GM21515 (cell line): ENCODE measurements at regions not wholly inside any gene's neighbourhood (a gene's known extent, or its start where the extent isn't known, plus 50 kb on each side); places are given as distances from the start of the nearest gene placed in this dataset.

Experiments
- ATAC-seq: cut with Tn5 transposase; IDR thresholded peaks from one replicate; pipeline ENCODE4 v1.9.1; 2021; ENCODE audit not compliant: unreplicated experiment

- no peak for ATAC-seq
Measured at GRCh38 chr15:96565266-96565665, 234.8 kb downstream of the NR2F2 start.

GRCh38 chr15:96574782-96575181 lies 244.3 kb downstream of the NR2F2 start:
- no peak for ATAC-seq

- ATAC-seq, result no peak
Measured at GRCh38 chr15:96576596-96576995, 246.1 kb downstream of the NR2F2 start.

GRCh38 chr15:96578393-96578792 lies 247.9 kb downstream of the NR2F2 start:
- ATAC-seq, result no peak

GRCh38 chr15:96581371-96581770 lies 250.9 kb downstream of the NR2F2 start:
- no peak for ATAC-seq

GRCh38 chr15:96582473-96582872 lies 252.0 kb downstream of the NR2F2 start:
- ATAC-seq, result no peak

- no peak for ATAC-seq
Measured at GRCh38 chr15:96583671-96584070, 253.2 kb downstream of the NR2F2 start.

GRCh38 chr15:96585484-96586386 lies 255.2 kb downstream of the NR2F2 start:
- no peak for ATAC-seq

GRCh38 chr15:96586901-96587300 lies 256.4 kb downstream of the NR2F2 start:
- no peak for ATAC-seq

- ATAC-seq, result no peak
Measured at GRCh38 chr15:96589864-96590263, 259.4 kb downstream of the NR2F2 start.

- ATAC-seq, result no peak
Measured at GRCh38 chr15:96593735-96594134, 263.2 kb downstream of the NR2F2 start.

GRCh38 chr15:96595951-96596350 lies 265.5 kb downstream of the NR2F2 start:
- ATAC-seq, result no peak

- ATAC-seq, result no peak
Measured at GRCh38 chr15:96598514-96598913, 268.0 kb downstream of the NR2F2 start.

GRCh38 chr15:96599268-96599667 lies 268.8 kb downstream of the NR2F2 start:
- no peak for ATAC-seq

- no peak for ATAC-seq
Measured at GRCh38 chr15:96600350-96600749, 269.9 kb downstream of the NR2F2 start.

- no peak for ATAC-seq
Measured at GRCh38 chr15:96606617-96607016, 276.1 kb downstream of the NR2F2 start.

- no peak for ATAC-seq
Measured at GRCh38 chr15:96610757-96611156, 280.3 kb downstream of the NR2F2 start.

- no peak for ATAC-seq
Measured at GRCh38 chr15:96612917-96613316, 282.4 kb downstream of the NR2F2 start.

GRCh38 chr15:96619174-96619573 lies 288.7 kb downstream of the NR2F2 start:
- ATAC-seq, result no peak

- no peak for ATAC-seq
Measured at GRCh38 chr15:96622714-96623113, 292.2 kb downstream of the NR2F2 start.

- ATAC-seq, result no peak
Measured at GRCh38 chr15:96625256-96625655, 294.8 kb downstream of the NR2F2 start.

- no peak for ATAC-seq
Measured at GRCh38 chr15:96627031-96627568, 296.6 kb downstream of the NR2F2 start.

GRCh38 chr15:96629511-96629910 lies 299.0 kb downstream of the NR2F2 start:
- no peak for ATAC-seq
